WTC11 (cell line): ENCODE measurements at regions not wholly inside any gene's neighbourhood (a gene's known extent, or its start where the extent isn't known, plus 50 kb on each side); places are given as distances from the start of the nearest gene placed in this dataset.

Source experiments
- CBFB ChIP-seq: sonication (generic); formaldehyde crosslinking; IDR thresholded peaks from 2 replicates; pipeline ENCODE4 v1.8.1; 2022; ENCODE audit warnings: mild to moderate bottlenecking, low read depth, missing genetic modification reagents
- CREB1 ChIP-seq: sonication (generic); formaldehyde crosslinking; IDR thresholded peaks from 2 replicates; pipeline ENCODE4 v1.8.0; 2023; ENCODE audit warnings: mild to moderate bottlenecking, missing genetic modification reagents
- ESRRA ChIP-seq: sonication (generic); formaldehyde crosslinking; IDR thresholded peaks from 2 replicates; pipeline ENCODE4 v1.8.1; 2022; ENCODE audit warnings: mild to moderate bottlenecking, missing genetic modification reagents, borderline replicate concordance
- FOXJ3 ChIP-seq: sonication (generic); formaldehyde crosslinking; IDR thresholded peaks from 2 replicates; pipeline ENCODE4 v1.9.0; 2021; ENCODE audit warnings: missing genetic modification reagents, mild to moderate bottlenecking, borderline replicate concordance
- GABPB1 ChIP-seq: sonication (generic); formaldehyde crosslinking; IDR thresholded peaks from 2 replicates; pipeline ENCODE4 v1.8.1; 2023; ENCODE audit warnings: mild to moderate bottlenecking, missing genetic modification reagents
- IRF2 ChIP-seq: sonication (generic); formaldehyde crosslinking; IDR thresholded peaks from 2 replicates; pipeline ENCODE4 v1.8.0; 2022; ENCODE audit warnings: low read depth, missing genetic modification reagents, borderline replicate concordance
- NFATC4 ChIP-seq: fragments of 250-450 bp; sonication (Bioruptor Pico); IDR thresholded peaks from 2 replicates; pipeline ENCODE4 v1.9.0; 2021; ENCODE audit warnings: mild to moderate bottlenecking
- NR1H2 ChIP-seq: sonication (generic); formaldehyde crosslinking; IDR thresholded peaks from 2 replicates; pipeline ENCODE4 v1.9.0; 2021; ENCODE audit warnings: mild to moderate bottlenecking, moderate library complexity, missing genetic modification reagents
- TF ChIP-seq, protein P1 (sequence below): fragments of 200-600 bp; IDR thresholded peaks from 2 replicates; pipeline ENCODE4 v1.8.0; 2022; ENCODE audit warnings: antibody characterized with exemption
- TF ChIP-seq, protein P2 (sequence below): sonication (generic); formaldehyde crosslinking; IDR thresholded peaks from 2 replicates; pipeline ENCODE4 v1.8.1; 2022; ENCODE audit warnings: low read depth, missing genetic modification reagents, borderline replicate concordance
- TF ChIP-seq, protein P3 (sequence below): sonication (generic); formaldehyde crosslinking; IDR thresholded peaks from 2 replicates; pipeline ENCODE4 v1.8.0; 2022; ENCODE audit warnings: mild to moderate bottlenecking, missing genetic modification reagents

DNA sequence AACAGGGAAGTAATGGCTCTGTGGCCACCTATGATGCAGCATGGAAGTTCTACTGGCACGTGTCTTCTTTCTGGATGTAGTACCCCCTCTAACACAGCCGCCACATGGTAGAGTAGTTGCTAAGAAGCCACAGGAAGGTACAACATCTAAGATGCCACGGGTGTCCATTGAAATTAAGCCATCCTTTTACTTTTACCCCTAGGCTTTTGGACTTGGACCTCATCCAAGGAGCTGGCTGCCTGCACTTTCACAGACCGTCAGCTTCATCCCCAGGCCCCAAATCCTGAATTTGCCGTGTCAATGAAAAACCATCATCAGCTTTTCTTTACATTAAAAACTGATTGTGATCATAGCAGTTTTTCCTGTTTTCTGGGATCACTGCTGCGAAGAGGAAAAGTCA lies 102.4 kb downstream of the RPL27A start:
- TF ChIP-seq, protein P1, sequence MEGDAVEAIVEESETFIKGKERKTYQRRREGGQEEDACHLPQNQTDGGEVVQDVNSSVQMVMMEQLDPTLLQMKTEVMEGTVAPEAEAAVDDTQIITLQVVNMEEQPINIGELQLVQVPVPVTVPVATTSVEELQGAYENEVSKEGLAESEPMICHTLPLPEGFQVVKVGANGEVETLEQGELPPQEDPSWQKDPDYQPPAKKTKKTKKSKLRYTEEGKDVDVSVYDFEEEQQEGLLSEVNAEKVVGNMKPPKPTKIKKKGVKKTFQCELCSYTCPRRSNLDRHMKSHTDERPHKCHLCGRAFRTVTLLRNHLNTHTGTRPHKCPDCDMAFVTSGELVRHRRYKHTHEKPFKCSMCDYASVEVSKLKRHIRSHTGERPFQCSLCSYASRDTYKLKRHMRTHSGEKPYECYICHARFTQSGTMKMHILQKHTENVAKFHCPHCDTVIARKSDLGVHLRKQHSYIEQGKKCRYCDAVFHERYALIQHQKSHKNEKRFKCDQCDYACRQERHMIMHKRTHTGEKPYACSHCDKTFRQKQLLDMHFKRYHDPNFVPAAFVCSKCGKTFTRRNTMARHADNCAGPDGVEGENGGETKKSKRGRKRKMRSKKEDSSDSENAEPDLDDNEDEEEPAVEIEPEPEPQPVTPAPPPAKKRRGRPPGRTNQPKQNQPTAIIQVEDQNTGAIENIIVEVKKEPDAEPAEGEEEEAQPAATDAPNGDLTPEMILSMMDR = no peak
- TF ChIP-seq NFATC4 (no peak), CREB1 (no peak), CBFB (CRISPR knock-in tag) (no peak), ESRRA (CRISPR knock-in tag) (no peak), FOXJ3 (no peak), GABPB1 (CRISPR knock-in tag) (no peak), IRF2 (CRISPR knock-in tag) (no peak), NR1H2 (CRISPR knock-in tag) (no peak)
- TF ChIP-seq, protein P2, sequence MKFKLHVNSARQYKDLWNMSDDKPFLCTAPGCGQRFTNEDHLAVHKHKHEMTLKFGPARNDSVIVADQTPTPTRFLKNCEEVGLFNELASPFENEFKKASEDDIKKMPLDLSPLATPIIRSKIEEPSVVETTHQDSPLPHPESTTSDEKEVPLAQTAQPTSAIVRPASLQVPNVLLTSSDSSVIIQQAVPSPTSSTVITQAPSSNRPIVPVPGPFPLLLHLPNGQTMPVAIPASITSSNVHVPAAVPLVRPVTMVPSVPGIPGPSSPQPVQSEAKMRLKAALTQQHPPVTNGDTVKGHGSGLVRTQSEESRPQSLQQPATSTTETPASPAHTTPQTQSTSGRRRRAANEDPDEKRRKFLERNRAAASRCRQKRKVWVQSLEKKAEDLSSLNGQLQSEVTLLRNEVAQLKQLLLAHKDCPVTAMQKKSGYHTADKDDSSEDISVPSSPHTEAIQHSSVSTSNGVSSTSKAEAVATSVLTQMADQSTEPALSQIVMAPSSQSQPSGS (CRISPR knock-in tag) = no peak
- TF ChIP-seq, protein P3, sequence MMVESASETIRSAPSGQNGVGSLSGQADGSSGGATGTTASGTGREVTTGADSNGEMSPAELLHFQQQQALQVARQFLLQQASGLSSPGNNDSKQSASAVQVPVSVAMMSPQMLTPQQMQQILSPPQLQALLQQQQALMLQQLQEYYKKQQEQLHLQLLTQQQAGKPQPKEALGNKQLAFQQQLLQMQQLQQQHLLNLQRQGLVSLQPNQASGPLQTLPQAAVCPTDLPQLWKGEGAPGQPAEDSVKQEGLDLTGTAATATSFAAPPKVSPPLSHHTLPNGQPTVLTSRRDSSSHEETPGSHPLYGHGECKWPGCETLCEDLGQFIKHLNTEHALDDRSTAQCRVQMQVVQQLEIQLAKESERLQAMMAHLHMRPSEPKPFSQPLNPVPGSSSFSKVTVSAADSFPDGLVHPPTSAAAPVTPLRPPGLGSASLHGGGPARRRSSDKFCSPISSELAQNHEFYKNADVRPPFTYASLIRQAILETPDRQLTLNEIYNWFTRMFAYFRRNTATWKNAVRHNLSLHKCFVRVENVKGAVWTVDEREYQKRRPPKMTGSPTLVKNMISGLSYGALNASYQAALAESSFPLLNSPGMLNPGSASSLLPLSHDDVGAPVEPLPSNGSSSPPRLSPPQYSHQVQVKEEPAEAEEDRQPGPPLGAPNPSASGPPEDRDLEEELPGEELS (CRISPR knock-in tag) = no peak
